ENCODE measurements at regions not wholly inside any gene's neighbourhood (a gene's known extent, or its start where the extent isn't known, plus 50 kb on each side); places are given as distances from the start of the nearest gene placed in this dataset.

- Histone ChIP-seq H3K36me3 (ENCODE audit: low read length) (no peaks in the 10 kb centered on the region), H3K27ac (ENCODE audit: low read depth, low read length) (no peak overlapping the region), H3K79me2 (ENCODE audit: insufficient read depth, low read length) (no peaks in the 10 kb centered on the region), H2AFZ (ENCODE audit: low read depth, low read length, severe bottlenecking) (peak overlapping the region; percentile 28), H3K9ac (ENCODE audit: low read length) (no peak overlapping the region), H3K9me2 (replicated peaks; ENCODE audit: insufficient read depth, low read length) (no peaks in the 10 kb centered on the region), H3K9me3 (ENCODE audit: insufficient read depth, low read length) (no peaks in the 10 kb centered on the region), H3K4me2 (ENCODE audit: low read depth, low read length, poor library complexity, severe bottlenecking) (no peak overlapping the region), H3K27me3 (ENCODE audit: low read length) (no peaks in the 10 kb centered on the region), H4K20me1 (ENCODE audit: low read depth, low read length) (no peaks in the 10 kb centered on the region), H3F3A (ENCODE audit: insufficient read depth) (no peaks in the 10 kb centered on the region), H3K4me3 (ENCODE audit: insufficient read depth, low read length, poor library complexity, severe bottlenecking) (no peak overlapping the region)
- TF ChIP-seq, protein P1, sequence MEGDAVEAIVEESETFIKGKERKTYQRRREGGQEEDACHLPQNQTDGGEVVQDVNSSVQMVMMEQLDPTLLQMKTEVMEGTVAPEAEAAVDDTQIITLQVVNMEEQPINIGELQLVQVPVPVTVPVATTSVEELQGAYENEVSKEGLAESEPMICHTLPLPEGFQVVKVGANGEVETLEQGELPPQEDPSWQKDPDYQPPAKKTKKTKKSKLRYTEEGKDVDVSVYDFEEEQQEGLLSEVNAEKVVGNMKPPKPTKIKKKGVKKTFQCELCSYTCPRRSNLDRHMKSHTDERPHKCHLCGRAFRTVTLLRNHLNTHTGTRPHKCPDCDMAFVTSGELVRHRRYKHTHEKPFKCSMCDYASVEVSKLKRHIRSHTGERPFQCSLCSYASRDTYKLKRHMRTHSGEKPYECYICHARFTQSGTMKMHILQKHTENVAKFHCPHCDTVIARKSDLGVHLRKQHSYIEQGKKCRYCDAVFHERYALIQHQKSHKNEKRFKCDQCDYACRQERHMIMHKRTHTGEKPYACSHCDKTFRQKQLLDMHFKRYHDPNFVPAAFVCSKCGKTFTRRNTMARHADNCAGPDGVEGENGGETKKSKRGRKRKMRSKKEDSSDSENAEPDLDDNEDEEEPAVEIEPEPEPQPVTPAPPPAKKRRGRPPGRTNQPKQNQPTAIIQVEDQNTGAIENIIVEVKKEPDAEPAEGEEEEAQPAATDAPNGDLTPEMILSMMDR (IDR thresholded peaks at IDR 0.05; ENCODE audit: insufficient read depth, low read length, poor library complexity, severe bottlenecking), result no peak
- TF ChIP-seq EZH2phosphoT487 (conservative IDR thresholded peaks at IDR 0.05; ENCODE audit: low read length), result no peak
These were observed 143.4 kb upstream of the ERRFI1 start for GRCh38 chr1:8169364-8170058.

- Histone ChIP-seq H3K9me3 (ENCODE audit: insufficient read depth, low read length) (no peaks in the 10 kb centered on the region), H3K27ac (ENCODE audit: low read depth, low read length) (no peak overlapping the region), H3F3A (ENCODE audit: insufficient read depth) (no peaks in the 10 kb centered on the region), H4K20me1 (ENCODE audit: low read depth, low read length) (no peaks in the 10 kb centered on the region), H3K9me2 (replicated peaks; ENCODE audit: insufficient read depth, low read length) (no peaks in the 10 kb centered on the region), H3K4me3 (ENCODE audit: insufficient read depth, low read length, poor library complexity, severe bottlenecking) (no peak overlapping the region), H2AFZ (ENCODE audit: low read depth, low read length, severe bottlenecking) (no peak overlapping the region), H3K27me3 (ENCODE audit: low read length) (no peaks in the 10 kb centered on the region), H3K36me3 (ENCODE audit: low read length) (no peaks in the 10 kb centered on the region), H3K9ac (ENCODE audit: low read length) (no peak overlapping the region), H3K79me2 (ENCODE audit: insufficient read depth, low read length) (no peaks in the 10 kb centered on the region), H3K4me2 (ENCODE audit: low read depth, low read length, poor library complexity, severe bottlenecking) (no peak overlapping the region)
- no peak for TF ChIP-seq EZH2phosphoT487 (conservative IDR thresholded peaks at IDR 0.05; ENCODE audit: low read length)
- TF ChIP-seq, protein P1 (IDR thresholded peaks at IDR 0.05; ENCODE audit: insufficient read depth, low read length, poor library complexity, severe bottlenecking), result no peak
These were observed 141.8 kb upstream of the ERRFI1 start for GRCh38 chr1:8167936-8168335.

DNA sequence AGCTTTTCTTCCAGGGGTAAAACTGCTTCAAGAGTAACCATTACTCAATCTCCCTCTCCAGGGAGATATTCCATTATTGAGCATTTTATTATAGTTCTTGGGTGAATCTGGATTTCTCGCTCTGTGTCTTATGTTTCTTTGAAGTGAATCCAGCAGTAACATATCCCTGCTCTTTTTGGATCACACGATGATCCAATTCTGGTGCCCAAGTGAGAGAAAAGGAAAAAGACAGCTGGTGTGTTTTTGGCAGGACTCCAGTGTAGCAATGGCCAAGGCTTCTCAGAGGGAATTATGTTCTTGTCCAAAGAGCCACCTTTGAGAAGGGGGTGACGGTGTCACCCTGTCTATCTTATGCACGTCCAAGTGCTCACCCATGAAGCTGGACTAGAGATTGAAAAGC, 140.3 kb upstream of the ERRFI1 start:
- Histone ChIP-seq H3K4me3 (ENCODE audit: insufficient read depth, low read length, poor library complexity, severe bottlenecking) (no peak overlapping the region), H3K9ac (ENCODE audit: low read length) (no peak overlapping the region)

More for the DNA sequence above, 140.3 kb upstream of the ERRFI1 start:
- no peaks in the 10 kb centered on the region for H3K9me3 ChIP-seq (ENCODE audit: insufficient read depth, low read length)
- H3K79me2 ChIP-seq (ENCODE audit: insufficient read depth, low read length), result no peaks in the 10 kb centered on the region
- no peaks in the 10 kb centered on the region for H4K20me1 ChIP-seq (ENCODE audit: low read depth, low read length)
- H3K36me3 ChIP-seq (ENCODE audit: low read length), result no peaks in the 10 kb centered on the region
- H3K27me3 ChIP-seq (ENCODE audit: low read length), result no peaks in the 10 kb centered on the region
- no peak overlapping the region for H2AFZ ChIP-seq (ENCODE audit: low read depth, low read length, severe bottlenecking)
- H3K4me2 ChIP-seq (ENCODE audit: low read depth, low read length, poor library complexity, severe bottlenecking), result no peak overlapping the region
- H3K9me2 ChIP-seq (replicated peaks; ENCODE audit: insufficient read depth, low read length), result no peaks in the 10 kb centered on the region
- TF ChIP-seq, protein P1 (IDR thresholded peaks at IDR 0.05; ENCODE audit: insufficient read depth, low read length, poor library complexity, severe bottlenecking), result no peak
- no peak for TF ChIP-seq EZH2phosphoT487 (conservative IDR thresholded peaks at IDR 0.05; ENCODE audit: low read length)
- no peaks in the 10 kb centered on the region for H3F3A ChIP-seq (ENCODE audit: insufficient read depth)
- H3K27ac ChIP-seq (ENCODE audit: low read depth, low read length), result no peak overlapping the region
